ENCODE measurements at regions not wholly inside any gene's neighbourhood (a gene's known extent, or its start where the extent isn't known, plus 50 kb on each side); places are given as distances from the start of the nearest gene placed in this dataset.

GRCh38 chr13:44237276-44237767 is 136.3 kb upstream of the SERP2 start:
- no peak for TF ChIP-seq CTCF (IDR thresholded peaks at IDR 0.05)
- no peak for TF ChIP-seq POLR2A (IDR thresholded peaks at IDR 0.05)
